ENCODE measurements at regions not wholly inside any gene's neighbourhood (a gene's known extent, or its start where the extent isn't known, plus 50 kb on each side); places are given as distances from the start of the nearest gene placed in this dataset.

GRCh38 chr20:7330850-7331249 is 563.4 kb downstream of the BMP2 start:
- TF ChIP-seq EZH2 (IDR thresholded peaks at IDR 0.05; ENCODE audit: borderline replicate concordance, low read length) = no peak
- no peak for TF ChIP-seq CTCF (conservative IDR thresholded peaks at IDR 0.05 in 1 of 2, IDR thresholded peaks at IDR 0.05 in 1 of 2; ENCODE audit: extremely low read depth in 1 of 2, insufficient read depth in 1 of 2, low read depth in 1 of 2, low read length in 2 of 2)

Data from mammary epithelial cell (primary cell).